ENCODE measurements at regions not wholly inside any gene's neighbourhood (a gene's known extent, or its start where the extent isn't known, plus 50 kb on each side); places are given as distances from the start of the nearest gene placed in this dataset.
"Not testable (repeated sequence)": the region's sequence is repeated elsewhere in the genome, so short reads cannot be mapped to it uniquely, and the experiment has no call there.

DNA sequence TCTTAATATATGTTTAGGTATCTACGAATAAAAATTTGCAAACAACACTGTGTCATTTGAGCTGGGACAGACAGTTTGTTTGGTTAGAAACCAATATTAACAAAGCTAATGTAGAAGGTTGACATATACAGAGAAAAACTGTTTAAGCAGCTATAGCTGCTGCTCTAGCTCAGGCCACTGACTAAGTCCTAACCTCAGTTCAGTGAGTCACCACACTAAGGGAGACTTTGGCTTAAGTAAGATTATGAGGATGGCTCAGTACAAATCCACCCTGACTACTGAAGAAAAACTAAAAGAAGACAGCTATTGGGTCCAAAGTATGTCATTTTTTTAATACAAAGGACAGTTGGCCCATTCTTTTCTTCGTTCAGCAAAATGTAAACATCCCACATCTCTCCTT is 717.3 kb upstream of the ACTRT1 start:
- no peak for DNase-seq (ENCODE audit: low read depth)

DNA sequence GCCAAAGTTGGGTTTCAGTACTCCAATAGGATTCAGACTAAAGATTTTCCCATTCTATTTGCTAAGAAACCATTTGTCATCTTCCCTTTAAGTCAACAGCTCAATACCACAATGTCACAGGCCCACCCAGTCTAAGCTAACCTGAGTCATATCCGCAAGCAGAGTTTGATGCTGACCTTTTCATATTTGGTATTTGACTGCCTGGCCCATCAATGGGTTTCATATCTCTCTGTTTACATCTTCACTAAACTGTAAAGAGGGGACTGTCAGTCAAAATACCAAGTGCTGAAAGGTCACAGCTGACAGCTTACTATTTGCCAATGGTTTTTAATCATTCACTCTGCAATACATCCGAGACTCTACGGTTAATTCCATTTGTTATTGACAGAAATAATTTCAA is 707.5 kb upstream of the ACTRT1 start:
- DNase-seq (ENCODE audit: low read depth) = no peak

DNA sequence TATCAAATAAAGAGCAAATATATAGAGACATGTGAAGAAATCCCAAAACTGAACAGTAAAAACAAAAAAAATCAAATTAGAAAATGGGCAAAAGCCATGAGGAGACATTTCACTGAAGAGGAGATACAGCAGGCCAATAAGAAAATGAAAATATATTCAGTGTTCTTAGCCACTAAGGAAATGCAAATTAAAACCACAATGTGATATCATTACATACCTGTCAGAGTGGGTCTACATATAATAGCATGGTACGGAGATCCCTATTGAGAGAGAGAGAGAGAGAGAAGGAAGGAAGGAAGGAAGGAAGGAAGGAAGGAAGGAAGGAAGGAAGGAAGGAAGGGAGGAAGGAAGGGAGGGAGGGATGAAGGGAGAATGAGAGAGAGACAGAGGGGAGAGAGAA is 707.0 kb upstream of the ACTRT1 start:
- no peak for DNase-seq (ENCODE audit: low read depth)

DNA sequence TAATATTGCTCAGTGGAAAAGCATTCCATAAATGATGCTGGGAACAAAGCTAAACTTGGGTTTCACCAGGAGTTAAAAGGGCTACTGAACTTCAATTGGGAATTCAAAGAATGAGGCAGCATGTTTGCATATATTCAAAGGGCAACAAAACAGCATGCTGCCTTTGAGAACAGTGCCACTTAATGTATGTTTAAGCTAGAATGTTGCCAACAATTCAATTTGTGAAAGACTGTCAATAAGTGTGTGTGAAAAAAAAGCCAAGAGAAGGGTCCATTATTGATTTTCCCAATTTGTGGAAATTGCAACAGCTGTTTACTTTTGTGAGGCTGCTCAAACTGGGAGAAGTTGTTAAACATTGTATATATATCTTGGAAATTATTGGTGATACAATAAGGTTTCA is 701.9 kb upstream of the ACTRT1 start:
- no peak for DNase-seq (ENCODE audit: low read depth)

DNA sequence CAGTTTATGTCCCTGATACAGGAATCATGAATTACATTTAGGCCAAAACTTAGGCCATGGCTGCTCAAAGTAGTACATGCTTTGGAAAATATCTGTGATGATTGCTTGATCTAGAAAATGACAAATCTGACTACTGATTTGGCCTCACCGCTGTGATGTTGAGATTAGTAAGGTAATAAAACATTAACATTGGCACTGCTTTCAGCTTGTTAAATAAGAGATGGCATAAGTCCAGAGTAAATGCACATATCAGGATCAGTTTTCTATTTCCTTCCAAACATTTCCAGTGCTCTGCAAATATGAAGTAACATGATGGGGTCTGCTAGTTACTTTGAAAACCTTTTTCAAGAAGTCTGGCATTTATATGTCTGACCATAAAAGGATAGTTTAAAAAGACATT is 687.3 kb upstream of the ACTRT1 start:
- DNase-seq (ENCODE audit: low read depth) = no peak

DNA sequence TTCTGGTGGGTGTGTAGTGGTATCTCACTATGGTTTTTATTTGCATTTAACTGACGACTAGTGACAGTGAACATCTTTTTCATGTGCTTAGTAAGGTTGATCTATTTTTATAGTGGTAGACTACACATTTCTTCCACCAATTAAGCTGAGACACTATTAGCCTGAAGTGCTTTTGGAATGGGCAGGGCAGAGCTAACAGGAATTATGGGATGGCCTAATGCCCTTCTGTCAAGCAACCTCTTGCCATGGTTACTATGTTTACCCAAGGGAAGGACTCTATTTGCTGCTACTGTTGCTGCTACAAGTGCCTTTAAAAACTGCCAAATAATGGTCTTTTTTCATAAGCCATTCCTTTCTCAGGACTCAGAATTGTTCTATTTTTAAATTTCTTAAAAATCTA is 676.7 kb upstream of the ACTRT1 start:
- no peak for DNase-seq (ENCODE audit: low read depth)

DNA sequence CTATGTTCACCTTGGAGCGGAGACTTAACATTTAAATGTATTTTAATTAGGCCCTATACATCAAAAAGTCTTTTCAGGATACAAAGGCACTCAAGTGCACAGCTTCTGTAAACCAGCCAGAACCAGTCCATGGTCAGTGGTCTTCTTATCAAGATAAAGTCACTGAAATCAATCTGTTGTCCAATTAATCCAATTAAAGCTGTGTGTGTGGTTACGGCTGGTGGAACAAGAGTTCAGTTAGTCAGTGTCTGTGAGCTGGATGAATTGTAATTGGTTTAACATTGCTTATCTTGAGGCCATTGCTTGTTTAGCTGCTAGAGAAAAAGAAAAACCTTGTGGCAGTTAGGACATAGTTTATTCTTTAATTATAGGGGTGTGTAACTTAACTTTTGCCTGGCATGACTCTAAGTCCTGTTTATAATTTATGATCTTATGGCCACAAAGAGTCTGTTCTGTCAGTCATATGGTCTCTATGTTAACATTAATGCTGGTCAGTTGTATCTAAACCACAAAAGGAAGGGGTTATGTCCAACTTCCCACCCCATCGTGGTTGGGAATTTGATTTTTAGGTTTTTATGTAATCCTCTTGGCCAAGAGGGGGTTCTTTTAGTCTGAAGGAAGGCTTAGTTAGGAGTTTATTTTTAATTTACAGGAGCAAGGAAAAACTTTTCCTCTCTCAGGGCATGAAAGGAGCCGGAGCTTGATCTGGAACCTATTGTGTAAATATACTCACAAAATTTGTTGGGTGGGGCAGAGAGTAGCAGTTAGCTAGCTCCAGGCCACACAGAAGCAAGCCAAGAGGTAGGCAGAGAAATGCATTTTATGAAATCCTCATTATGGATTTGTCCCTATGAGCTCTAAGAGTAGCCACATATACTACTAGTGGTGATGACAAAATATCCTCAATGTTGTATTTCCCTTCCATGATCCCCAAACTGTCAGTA is 665.7 kb upstream of the ACTRT1 start:
- DNase-seq (ENCODE audit: low read depth) = no peak

DNA sequence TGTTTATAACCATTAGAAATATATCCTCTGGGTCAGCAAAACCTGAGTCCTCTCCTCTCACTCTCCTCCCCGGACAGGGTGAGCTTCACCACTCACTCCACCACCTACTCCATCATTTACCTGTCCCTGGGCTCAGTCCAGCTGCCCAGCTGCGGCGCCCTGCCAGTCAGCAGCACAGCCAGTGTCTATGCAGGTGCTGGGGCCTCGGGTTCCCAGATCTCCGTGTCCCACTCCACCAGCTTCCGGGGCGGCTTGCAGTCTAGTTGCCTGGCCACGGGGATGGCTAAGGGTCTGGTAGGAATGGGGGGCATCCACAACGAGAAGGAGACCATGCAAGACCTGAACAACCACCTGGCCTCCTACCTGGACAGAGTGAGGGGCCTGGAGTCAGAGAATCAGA is 662.2 kb upstream of the ACTRT1 start:
- no peak for DNase-seq (ENCODE audit: low read depth)

DNA sequence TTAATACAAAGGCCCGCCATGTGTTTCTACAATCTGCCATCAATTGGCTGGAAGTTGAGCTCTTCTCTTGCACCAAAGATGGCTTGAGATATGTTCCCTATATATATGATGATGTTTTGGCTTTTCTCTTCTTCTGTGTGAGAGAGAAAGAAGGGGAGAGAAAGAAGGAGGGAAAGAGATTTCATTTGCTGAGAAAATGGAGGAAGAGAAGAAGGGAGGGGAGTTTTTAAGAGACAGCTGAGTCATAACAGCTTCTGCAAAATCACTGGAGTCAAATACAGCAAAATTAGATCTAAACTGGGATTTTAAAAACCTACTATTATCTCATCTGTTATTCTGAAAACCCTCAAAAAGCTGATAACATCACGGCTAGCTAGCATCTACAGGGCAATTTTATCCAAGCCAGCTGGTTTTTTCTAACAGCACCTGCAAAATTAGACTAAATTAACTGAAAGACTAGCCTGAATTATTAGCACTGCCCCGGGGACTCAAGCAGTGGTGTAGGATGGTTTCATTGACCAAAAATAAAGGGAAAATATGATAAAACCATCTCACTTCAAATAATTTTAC is 647.6 kb upstream of the ACTRT1 start:
- no peak for DNase-seq (ENCODE audit: low read depth)

DNA sequence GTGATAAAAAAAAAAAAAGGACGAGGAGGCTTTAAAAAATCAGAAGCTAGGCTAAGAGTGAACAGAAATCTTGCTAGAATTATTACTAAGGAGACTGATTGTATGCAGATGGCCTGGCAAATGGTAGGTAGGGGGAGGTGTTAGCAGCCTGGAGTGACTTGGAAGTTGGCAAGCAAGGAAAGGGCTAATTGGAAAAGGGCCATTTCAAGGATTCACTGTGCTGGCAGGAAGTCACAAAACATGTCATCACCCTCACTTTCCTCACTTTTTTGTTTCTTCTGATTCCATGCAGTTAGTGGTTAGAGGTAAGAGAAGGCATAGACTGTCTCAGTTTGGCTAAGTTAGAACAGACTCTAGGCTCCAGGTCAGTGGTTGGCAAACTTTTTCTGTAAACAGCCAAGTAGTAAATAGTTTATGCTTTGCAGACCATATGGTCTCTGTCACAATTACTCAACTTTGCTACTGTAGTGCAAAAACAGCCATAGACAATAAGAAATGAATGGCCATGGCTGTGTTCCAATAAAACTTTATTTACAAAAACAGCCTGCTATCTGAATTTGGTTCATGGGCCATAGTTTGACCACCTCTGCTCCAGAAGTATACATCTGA is 646.5 kb upstream of the ACTRT1 start:
- DNase-seq (ENCODE audit: low read depth) = no peak

DNA sequence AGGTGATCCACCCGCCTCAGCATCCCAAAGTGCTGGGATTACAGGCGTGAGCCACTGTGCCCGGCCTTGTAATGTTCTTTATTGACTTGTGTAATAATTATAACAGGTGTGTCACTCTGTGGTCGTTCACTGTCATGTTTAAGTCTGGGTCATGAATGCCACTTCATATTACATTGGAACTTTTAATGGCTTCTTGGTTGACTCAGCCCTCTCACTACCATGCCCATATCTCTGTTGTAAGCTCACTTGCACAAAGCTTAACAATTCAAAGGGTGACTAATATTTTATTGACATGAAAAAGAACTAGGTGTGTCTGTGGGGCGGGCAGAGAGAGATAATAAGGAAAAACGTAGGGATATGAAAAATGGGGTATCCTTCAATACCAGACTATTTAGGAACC is 639.7 kb upstream of the ACTRT1 start:
- DNase-seq (ENCODE audit: low read depth) = no peak

DNA sequence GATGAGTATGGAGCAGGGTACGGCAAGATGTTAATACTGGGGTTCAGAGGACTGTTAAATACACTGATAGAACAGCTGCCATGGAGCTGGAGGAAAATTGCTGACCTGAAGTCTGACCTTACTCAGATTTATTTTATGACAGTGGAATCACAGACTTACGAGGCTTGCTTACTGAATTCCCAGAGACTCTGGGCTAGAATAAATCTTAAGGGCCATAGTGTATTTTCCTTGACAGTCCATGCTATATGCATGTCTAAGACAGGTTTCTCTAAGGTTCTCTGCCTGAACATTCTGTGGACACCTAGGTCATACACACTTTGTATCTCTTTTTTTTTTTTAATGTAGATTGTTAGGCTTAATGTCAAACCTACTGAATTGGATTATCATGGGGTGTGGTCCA is 633.2 kb upstream of the ACTRT1 start:
- no peak for DNase-seq (ENCODE audit: low read depth)

DNA sequence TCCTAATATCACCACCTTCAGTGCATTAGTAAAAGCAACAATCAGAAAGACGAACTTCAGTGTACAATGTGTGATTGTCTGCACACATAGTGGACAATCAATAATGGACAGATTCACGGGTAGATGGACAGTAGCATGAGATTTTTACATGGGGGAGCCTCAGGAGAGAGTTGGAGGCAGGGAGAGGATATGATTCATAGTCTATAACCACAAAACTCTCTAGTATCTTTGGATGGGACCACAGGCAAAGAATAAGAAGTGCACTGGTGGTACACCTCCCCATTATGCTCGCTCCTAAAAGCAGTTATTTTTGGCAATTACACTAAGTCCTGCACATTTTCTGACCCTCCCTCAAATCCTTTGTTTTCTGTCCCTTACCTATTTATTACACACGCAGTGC is 624.4 kb upstream of the ACTRT1 start:
- no peak for DNase-seq (ENCODE audit: low read depth)

DNA sequence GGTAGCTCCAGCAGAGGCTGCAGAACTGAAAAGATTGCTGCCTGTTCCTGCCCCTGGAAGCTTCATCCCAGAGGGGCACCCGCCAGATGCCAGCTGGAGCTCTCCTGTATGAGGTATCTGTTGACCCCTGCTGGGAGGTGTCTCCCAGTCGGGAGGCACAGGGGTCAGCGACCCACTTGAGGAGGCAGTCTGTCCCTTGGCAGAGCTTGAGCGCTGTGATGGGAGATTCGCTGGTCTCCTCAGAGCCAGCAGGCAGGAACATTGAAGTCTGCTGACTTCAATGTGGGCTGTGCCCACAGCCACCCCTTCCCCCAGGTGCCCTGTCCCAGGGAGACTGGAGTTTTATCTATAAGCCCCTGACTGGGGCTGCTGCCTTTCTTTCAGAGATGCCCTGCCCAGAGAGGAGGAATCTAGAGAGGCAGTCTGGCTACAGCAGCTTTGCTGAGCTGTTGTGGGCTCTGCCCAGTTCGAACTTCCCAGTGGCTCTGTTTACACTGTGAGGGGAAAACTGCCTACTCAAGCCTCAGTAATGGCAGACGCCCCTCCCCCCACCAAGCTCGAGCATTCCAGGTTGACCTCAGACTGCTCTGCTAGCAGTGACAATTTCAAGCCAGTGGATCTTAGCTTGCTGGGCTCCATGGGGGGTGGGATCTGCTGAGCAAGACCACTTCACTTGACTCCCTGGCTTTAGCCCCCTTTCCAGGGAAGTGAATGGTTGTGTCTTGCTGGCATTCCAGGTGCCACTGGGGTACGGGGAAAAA is 622.3 kb upstream of the ACTRT1 start:
- DNase-seq (ENCODE audit: low read depth) = not testable (repeated sequence)

DNA sequence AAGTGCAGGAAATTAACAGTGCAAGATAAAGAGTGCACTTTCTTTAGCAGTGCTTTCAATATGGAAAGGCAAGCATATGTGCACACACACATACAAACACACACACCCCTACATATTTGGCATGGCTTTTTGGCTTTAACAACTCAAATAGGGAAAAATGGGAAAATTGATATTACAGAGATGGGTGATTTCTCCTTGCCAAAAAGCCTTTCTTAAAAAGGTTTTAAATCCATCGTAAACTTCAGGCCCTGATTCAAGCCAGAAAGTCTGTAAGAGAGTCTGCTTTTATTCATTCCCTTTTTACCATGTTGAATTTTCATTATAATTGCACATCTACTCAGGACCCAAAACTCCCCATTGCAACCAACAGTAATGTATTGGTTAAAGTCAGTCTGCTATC is 612.0 kb upstream of the ACTRT1 start:
- DNase-seq (ENCODE audit: low read depth) = no peak

DNA sequence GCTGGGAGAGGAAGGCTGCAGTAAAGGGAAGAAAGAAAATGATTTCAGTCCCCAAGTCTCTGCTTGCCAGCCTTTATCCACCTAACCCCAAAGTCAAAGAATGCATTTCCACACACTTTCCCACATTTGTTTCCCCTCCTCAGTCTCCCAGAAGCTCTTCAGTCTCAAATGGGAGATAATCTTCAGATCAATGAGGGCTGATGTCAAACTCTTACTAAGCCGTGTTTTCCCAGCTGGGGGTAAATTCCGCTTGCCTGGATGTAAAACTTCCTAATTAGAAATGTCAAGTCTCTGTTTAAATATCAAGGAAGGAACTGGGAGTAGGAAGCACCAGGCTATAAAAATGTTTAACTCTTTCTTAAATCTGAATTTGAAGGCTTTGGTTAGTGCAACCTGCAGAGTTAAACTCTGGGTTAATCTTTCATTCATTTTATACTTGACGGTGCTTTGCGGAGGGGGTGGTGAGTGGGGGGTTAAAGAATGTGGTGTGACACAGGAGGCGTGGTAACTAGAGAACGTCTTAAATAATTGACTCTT is 601.4 kb upstream of the ACTRT1 start:
- DNase-seq (ENCODE audit: low read depth) = no peak

DNA sequence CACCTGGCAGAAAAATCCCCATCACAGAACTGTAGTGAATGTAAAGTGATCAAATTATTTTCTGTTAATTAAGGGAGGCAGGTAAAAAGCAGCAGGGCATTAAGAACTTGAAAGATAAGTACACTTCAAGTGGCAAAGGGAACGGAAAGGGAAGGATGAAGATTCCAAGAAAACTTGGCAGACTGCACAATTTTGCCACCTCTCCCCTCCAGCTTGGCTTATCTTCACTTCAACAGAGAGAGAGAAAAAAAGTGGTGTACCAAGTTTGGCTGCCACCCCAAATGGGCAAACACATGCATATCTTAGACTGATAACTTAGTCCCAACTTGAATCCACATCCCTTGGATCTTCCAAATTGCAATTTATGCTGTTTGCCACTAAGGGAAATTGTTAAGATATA is 598.1 kb upstream of the ACTRT1 start:
- no peak for DNase-seq (ENCODE audit: low read depth)

DNA sequence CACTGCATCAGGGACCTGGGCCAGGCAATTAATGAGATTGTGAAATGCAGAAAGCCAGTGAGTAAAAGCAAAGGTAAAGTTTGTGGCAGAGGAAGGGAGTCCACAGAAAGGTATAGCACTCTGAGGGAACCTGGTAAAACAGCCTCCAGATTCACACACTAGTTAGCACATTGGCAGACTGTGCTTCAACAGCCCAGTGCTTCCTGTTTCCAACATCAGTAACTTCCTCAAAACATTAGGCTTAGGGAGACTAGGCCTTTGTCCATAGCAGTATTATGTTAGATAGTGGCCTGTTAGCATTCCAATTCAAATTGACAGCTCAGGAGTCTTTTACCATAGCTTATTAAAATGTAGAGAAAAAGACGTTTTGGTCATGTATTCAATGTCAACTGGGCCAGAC is 582.6 kb upstream of the ACTRT1 start:
- DNase-seq (ENCODE audit: low read depth) = no peak

DNA sequence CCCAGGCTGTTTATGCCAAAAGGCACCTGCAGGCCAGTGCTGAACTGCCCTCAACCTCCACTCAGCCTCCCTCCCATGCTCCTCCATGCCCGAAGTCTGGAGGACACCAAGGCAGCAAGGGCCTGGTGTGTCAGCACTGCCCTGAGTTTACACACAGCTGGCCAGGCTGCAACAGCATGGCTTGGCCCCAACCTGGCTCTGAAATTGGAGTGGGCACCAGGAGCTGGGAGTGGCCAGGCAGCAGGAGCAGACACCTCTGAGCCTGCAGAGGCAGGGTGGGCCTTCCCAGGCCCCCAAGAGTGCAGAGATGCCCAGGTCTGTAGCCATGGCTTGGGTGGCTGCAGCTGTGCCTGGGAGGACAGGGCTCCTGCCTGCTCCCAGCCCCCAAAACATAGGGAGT is 571.2 kb upstream of the ACTRT1 start:
- no peak for DNase-seq (ENCODE audit: low read depth)

DNA sequence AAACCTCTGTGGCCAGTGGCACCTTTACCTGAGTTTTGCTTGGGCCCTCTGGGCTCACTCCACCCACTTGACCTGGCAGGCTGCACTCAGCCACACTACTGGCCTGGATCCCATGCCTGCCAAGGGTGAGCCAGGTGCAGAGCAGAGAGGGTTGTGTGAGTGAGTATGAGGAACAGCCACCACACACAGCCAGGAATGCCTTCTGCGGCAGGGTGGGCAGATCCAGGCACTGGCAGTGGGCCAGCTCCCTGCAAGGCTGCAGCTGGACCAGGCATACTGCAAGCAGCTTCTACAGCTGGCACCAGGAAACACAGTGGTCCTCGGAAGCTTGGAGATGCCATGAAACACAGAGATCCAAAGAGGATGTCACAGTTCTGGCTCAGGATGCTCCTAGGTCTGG is 570.1 kb upstream of the ACTRT1 start:
- DNase-seq (ENCODE audit: low read depth) = no peak

DNA sequence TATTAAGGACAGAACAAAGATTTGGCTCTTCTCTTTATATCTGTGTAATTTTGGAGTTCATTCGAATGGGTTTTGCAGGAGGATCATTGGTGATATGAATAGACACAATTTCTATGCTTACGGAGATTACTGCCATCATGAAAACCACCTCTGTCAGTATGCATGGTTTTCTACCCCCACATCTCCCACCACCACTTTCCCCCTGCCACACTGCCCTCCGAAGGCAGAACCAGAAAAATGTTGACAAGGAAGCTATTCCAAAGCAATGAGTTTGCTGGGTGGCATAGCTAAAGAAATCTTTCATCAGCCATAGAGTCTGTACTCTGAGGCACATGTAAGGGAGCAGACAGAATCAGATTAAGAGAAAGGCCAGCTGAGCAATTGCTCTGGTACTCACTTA is 567.3 kb upstream of the ACTRT1 start:
- no peak for DNase-seq (ENCODE audit: low read depth)

DNA sequence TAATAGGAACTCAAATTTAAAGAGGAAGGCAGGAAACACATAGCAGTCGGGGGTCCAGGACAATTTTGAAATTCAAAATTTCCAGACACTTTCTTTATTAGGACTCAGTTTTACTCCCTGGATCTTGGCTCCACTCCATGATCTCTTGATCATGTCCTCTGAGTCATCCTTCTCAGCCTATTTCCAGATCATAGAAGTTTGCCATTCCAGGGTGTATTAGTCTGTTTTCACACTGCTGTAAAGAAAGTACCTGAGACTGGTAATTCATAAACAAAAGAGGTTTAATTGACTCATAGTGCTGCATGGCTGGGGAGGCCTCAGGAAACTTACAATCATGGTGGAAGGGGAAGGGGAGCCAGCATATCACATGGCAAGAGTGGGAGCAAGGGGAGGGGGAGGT is 564.7 kb upstream of the ACTRT1 start:
- DNase-seq (ENCODE audit: low read depth) = no peak

Data from stimulated activated CD8-positive, alpha-beta memory T cell treated with anti-CD3 and anti-CD28 coated beads, Interleukin-12 subunit alpha, Interleukin-12 subunit beta, amount 100 ng/mL, for 1 hour (primary cell).